HepG2 (cell line): ENCODE measurements at regions not wholly inside any gene's neighbourhood (a gene's known extent, or its start where the extent isn't known, plus 50 kb on each side); places are given as distances from the start of the nearest gene placed in this dataset.

ENCODE experiments used
- ATAC-seq: fragments of 200-7000 bp; cut with Tn5 transposase; 3 replicates; pipeline ENCODE4 v1.9.1; 2020; ENCODE audit warnings: mild to moderate bottlenecking, moderate library complexity
- BruUV-seq: library from RNA; stranded (reverse); fragments of 400-500 nt; replicated peaks from 2 replicates; lab custom pipeline; 2021; lab: Mats Ljungman, UMichigan
- CTCF ChIA-PET: fragments of 300-600 bp; formaldehyde crosslinking; extraction: SDS; loops from one replicate; lab custom pipeline; 2021; ENCODE audit warnings: low total read pairs, inconsistent platforms, low intra/inter-chr PET ratio; lab: Yijun Ruan, JAX
- POLR2A ChIA-PET: fragments of 350-600 bp; sonication (Branson Sonifier 250); formaldehyde crosslinking; loops from one replicate; lab custom pipeline; 2020; ENCODE audit warnings: antibody characterized with exemption, inconsistent platforms; lab: Yijun Ruan, JAX
- DNase-seq: peaks from one replicate; pipeline ENCODE4 v3.0.0-alpha.2; 2015; ENCODE audit warnings: low spot score
- FAIRE-seq: peaks from 3 replicates; lab custom pipeline; 2011; peaks lifted over from hg19 to GRCh38; lab: Jason Lieb, UNC
- H2AFZ ChIP-seq: one replicate; pipeline ENCODE4 v1.6.1; 2011; ENCODE audit warnings: low read length, inconsistent platforms
- H3K27ac ChIP-seq: fragments of 300-600 bp; 3 replicates; pipeline ENCODE4 v1.8.0; 2011; ENCODE audit warnings: mixed run types, mild to moderate bottlenecking, mixed read lengths, low read length, inconsistent platforms; ENCODE audit not compliant: insufficient read depth; ENCODE audit errors: extremely low read length
- H3K27me3 ChIP-seq, 2 experiments: fragments of 200-600 bp in 1 of 2; 2 replicates in 1 of 2; 3 replicates in 1 of 2; pipeline versions ENCODE4 v1.6.0 to v1.8.0; 2011; ENCODE audit warnings: low read length in 2 of 2, mild to moderate bottlenecking in 2 of 2, moderate library complexity in 2 of 2, inconsistent platforms in 1 of 2; ENCODE audit not compliant: insufficient read depth in 2 of 2, control insufficient read depth in 1 of 2
- H3K36me3 ChIP-seq, 2 experiments: fragments of 200-600 bp in 1 of 2; replicated peaks in 1 of 2; 2 replicates in 1 of 2; 3 replicates in 1 of 2; pipeline versions ENCODE4 v1.5.1 to v1.8.0; 2011; ENCODE audit warnings: low read length in 2 of 2, inconsistent platforms in 1 of 2; ENCODE audit not compliant: insufficient read depth in 2 of 2, control insufficient read depth in 1 of 2
- H3K4me1 ChIP-seq: 2 replicates; pipeline ENCODE4 v1.5.1; 2012; ENCODE audit warnings: low read length, inconsistent platforms; ENCODE audit not compliant: insufficient read depth
- H3K4me2 ChIP-seq: 2 replicates; pipeline ENCODE4 v1.6.0; 2011; ENCODE audit warnings: low read depth, low read length, inconsistent platforms
- H3K4me3 ChIP-seq, 3 experiments: fragments of 200-600 bp in 1 of 3; sonication (generic), shearing (Covaris generic) in 1 of 3; replicated peaks in 1 of 3; 2 replicates each; pipeline ENCODE4 v1.5.1; 2011 to 2016; ENCODE audit warnings: low read length in 3 of 3, inconsistent platforms in 2 of 3, low read depth in 2 of 3, mild to moderate bottlenecking in 2 of 3, control low read depth in 1 of 3, mixed read lengths in 1 of 3; ENCODE audit not compliant: insufficient read depth in 1 of 3
- H3K79me2 ChIP-seq: one replicate; pipeline ENCODE4 v1.6.1; 2011; ENCODE audit warnings: low read length, inconsistent platforms; ENCODE audit not compliant: insufficient read depth
- H3K9ac ChIP-seq: 2 replicates; pipeline ENCODE4 v1.6.0; 2011; ENCODE audit warnings: mild to moderate bottlenecking, low read depth, low read length, inconsistent platforms; ENCODE audit not compliant: insufficient read depth
- H3K9me3 ChIP-seq: 2 replicates; pipeline ENCODE4 v1.5.1; 2012; ENCODE audit warnings: mild to moderate bottlenecking, low read length
- H4K20me1 ChIP-seq: 2 replicates; pipeline ENCODE4 v1.6.0; 2011; ENCODE audit warnings: inconsistent platforms, mild to moderate bottlenecking, low read length, moderate library complexity; ENCODE audit not compliant: insufficient read depth
- GRHL1 ChIP-seq: sonication (generic); formaldehyde crosslinking; conservative IDR thresholded peaks from 2 replicates; pipeline ENCODE4 v1.8.0; 2022; ENCODE audit warnings: missing genetic modification reagents
- HOXD1 ChIP-seq: sonication (generic); formaldehyde crosslinking; IDR thresholded peaks from 2 replicates; pipeline ENCODE4 v1.5.0; 2020; ENCODE audit warnings: missing genetic modification reagents
- ONECUT2 ChIP-seq: sonication (generic); formaldehyde crosslinking; IDR thresholded peaks from 2 replicates; pipeline ENCODE4 v1.4.0; 2020; ENCODE audit warnings: missing genetic modification reagents
- SMC3 ChIP-seq: IDR thresholded peaks from 2 replicates; pipeline ENCODE4 v1.6.1; 2011; ENCODE audit warnings: low read length, improper control_type of control experiment
- ZNF281 ChIP-seq: sonication (generic); formaldehyde crosslinking; IDR thresholded peaks from 2 replicates; pipeline ENCODE4 v1.4.0; 2020; ENCODE audit warnings: missing genetic modification reagents, borderline replicate concordance
- ZNF512 ChIP-seq: sonication (generic); formaldehyde crosslinking; IDR thresholded peaks from 2 replicates; pipeline ENCODE4 v1.4.0; 2020; ENCODE audit warnings: mild to moderate bottlenecking, missing genetic modification reagents
- ZNF614 ChIP-seq: IDR thresholded peaks from 2 replicates; pipeline ENCODE4 v1.6.1; 2018; ENCODE audit warnings: missing biosample characterization, missing genetic modification reagents, inconsistent platforms, borderline replicate concordance
- ZNF724P ChIP-seq: sonication (generic); formaldehyde crosslinking; IDR thresholded peaks from 2 replicates; pipeline ENCODE4 v1.8.0; 2022; ENCODE audit warnings: missing genetic modification reagents, borderline replicate concordance
- ZNF780A ChIP-seq: sonication (generic); formaldehyde crosslinking; IDR thresholded peaks from 2 replicates; pipeline ENCODE4 v1.8.0; 2022; ENCODE audit warnings: mild to moderate bottlenecking, missing genetic modification reagents, moderate library complexity
- ZNF788 ChIP-seq: sonication (generic); formaldehyde crosslinking; IDR thresholded peaks from 2 replicates; pipeline ENCODE4 v1.5.0; 2020; ENCODE audit warnings: mild to moderate bottlenecking, missing genetic modification reagents, borderline replicate concordance
- WGBS: methylation state at CpG from one replicate; pipeline ENCODE4 v1.1.6; 2017; ENCODE audit warnings: low lambda C conversion rate; 5-methylcytosine and 5-hydroxymethylcytosine counted together
- in situ Hi-C: cut with HindIII; loops from 2 replicates; pipeline ENCODE4 v1.10.0; 2017; ENCODE audit warnings: low pct_unique_long_range_greater_than_20kb; ENCODE audit not compliant: extremely low pct_ligation_motif_present
- intact Hi-C: fragments of 100-400 bp; cut with micrococcal nuclease; formaldehyde crosslinking; loops from one replicate; pipeline ENCODE4 v1.10.0; 2022; ENCODE audit not compliant: unreplicated experiment

- DNase-seq = no peak
Observed at GRCh38 chr7:35334506-35334905, 80.6 kb upstream of the TBX20 start.

More at GRCh38 chr7:35334506-35334905, 80.6 kb upstream of the TBX20 start:
- H3K4me2 ChIP-seq = no peak overlapping the region
- no peaks in the 10 kb centered on the region for H3K9me3 ChIP-seq
- H3K4me3 ChIP-seq = no peak overlapping the region
- intact Hi-C loops (no loop called here), in situ Hi-C loops (no loop called here)
- no peak overlapping the region for H3K9ac ChIP-seq
- no TSS peak for BruUV-seq
- H3K79me2 ChIP-seq = no peaks in the 10 kb centered on the region
- no peak for FAIRE-seq
- no peak for ATAC-seq
- H2AFZ ChIP-seq = no peak overlapping the region
- no peaks in the 10 kb centered on the region for H3K36me3 ChIP-seq
- no peaks in the 10 kb centered on the region for H3K4me1 ChIP-seq
- no peak overlapping the region for H3K27ac ChIP-seq
- under 1% methylated on average over 3 of the region's 3 CpGs for WGBS
- TF ChIP-seq ZNF614 (CRISPR knock-in tag) (no peak), ZNF724P (CRISPR knock-in tag) (no peak), GRHL1 (CRISPR knock-in tag) (no peak), ZNF788 (CRISPR knock-in tag) (no peak), SMC3 (no peak), ZNF780A (no peak), ONECUT2 (no peak), ZNF281 (no peak), ZNF512 (CRISPR knock-in tag) (no peak), HOXD1 (CRISPR knock-in tag) (no peak)
- ChIA-PET POLR2A (no interaction called here), CTCF (no interaction called here)
- peaks cover 2 to 11% of the 10 kb centered on the region in 2 experiments; a peak in 1 of 5 replicates for H3K27me3 ChIP-seq
- H4K20me1 ChIP-seq = no peaks in the 10 kb centered on the region
